Adrenal gland (tissue), 5 donors: ENCODE measurements at regions not wholly inside any gene's neighbourhood (a gene's known extent, or its start where the extent isn't known, plus 50 kb on each side); places are given as distances from the start of the nearest gene placed in this dataset.

Source experiments
- POLR2A ChIP-seq, 2 donors: fragments of 450-650 bp; IDR thresholded peaks; one replicate each; pipeline ENCODE4 v1.6.1; 2017; ENCODE audit warnings: antibody characterized with exemption in 2 of 2, mild to moderate bottlenecking in 2 of 2, moderate library complexity in 1 of 2
- TF ChIP-seq, protein P1 (sequence below), 6 experiments: fragments of 450-650 bp in 4 of 6; fragments of 200-600 bp in 2 of 6; sonication (generic) in 1 of 6; IDR thresholded peaks; 1 replicate in 5 of 6; 2 replicates in 1 of 6; pipeline versions ENCODE4 v1.5.1 to v1.8.0; 2016 to 2021; ENCODE audit warnings: antibody characterized with exemption in 6 of 6, mild to moderate bottlenecking in 2 of 6, moderate library complexity in 1 of 6
- donor health status: DM: no; HTN: no; CAD: no.

DNA sequence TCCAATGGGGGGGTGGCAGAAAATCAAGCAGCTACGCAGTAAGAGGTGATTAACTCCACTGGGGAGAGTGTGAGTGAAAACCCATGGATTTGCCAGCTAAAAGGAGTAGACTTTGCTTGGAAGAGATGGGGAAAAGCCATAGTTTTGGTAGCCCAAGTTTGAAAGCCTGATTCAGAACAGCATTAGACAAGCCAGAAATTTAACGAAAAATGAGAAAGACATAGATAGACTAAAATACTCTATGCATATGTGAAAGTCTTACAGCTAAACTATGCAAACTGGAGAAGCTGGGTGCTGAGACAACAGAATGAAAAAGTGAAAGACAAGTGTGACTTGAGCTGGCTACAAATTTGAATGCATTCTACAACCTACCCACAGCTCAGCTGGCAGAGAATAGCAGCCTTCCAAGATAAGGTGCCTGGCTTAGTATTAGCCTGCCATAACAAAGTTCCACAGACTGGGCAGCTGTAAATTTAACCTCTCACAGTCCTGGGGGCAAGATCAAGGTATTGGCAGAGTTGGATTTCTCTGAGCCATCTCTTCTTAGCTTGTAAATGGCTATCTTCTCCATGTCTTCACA lies 156.6 kb downstream of the CDC14C start:
- TF ChIP-seq, protein P1, sequence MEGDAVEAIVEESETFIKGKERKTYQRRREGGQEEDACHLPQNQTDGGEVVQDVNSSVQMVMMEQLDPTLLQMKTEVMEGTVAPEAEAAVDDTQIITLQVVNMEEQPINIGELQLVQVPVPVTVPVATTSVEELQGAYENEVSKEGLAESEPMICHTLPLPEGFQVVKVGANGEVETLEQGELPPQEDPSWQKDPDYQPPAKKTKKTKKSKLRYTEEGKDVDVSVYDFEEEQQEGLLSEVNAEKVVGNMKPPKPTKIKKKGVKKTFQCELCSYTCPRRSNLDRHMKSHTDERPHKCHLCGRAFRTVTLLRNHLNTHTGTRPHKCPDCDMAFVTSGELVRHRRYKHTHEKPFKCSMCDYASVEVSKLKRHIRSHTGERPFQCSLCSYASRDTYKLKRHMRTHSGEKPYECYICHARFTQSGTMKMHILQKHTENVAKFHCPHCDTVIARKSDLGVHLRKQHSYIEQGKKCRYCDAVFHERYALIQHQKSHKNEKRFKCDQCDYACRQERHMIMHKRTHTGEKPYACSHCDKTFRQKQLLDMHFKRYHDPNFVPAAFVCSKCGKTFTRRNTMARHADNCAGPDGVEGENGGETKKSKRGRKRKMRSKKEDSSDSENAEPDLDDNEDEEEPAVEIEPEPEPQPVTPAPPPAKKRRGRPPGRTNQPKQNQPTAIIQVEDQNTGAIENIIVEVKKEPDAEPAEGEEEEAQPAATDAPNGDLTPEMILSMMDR (IDR thresholded peaks at IDR 0.05): no peak
- TF ChIP-seq POLR2A (IDR thresholded peaks at IDR 0.05): no peak
